HG02981 (cell line): ENCODE measurements at regions not wholly inside any gene's neighbourhood (a gene's known extent, or its start where the extent isn't known, plus 50 kb on each side); places are given as distances from the start of the nearest gene placed in this dataset.
"Not testable (repeated sequence)": the region's sequence is repeated elsewhere in the genome, so short reads cannot be mapped to it uniquely, and the experiment has no call there.

Source experiments
- ATAC-seq: cut with Tn5 transposase; IDR thresholded peaks from one replicate; pipeline ENCODE4 v1.9.1; 2021; ENCODE audit warnings: mild to moderate bottlenecking, moderate library complexity; ENCODE audit not compliant: unreplicated experiment

GRCh38 chr4:159410076-159410777, 307.3 kb downstream of the RAPGEF2 start:
- no peak for ATAC-seq

DNA sequence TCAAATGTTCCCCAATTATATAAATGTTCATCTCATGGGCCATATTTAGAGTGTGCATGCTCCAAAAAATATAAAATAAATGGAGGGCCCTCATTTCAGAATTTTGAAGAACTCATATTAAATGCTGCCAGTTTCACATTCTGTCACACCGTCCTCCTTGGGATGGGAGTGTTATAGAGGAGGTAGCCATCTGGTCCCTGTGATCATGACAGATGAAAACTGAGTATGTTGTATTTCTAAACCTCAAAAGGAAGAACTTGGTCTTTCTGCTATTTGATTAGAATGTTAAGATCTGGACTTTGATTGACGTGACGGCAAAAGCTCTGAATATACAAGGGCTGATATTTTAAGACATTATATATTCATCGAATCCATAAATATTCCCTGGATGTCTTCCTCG, 308.0 kb downstream of the RAPGEF2 start:
- no peak for ATAC-seq

- no peak for ATAC-seq
Observed at GRCh38 chr4:159413306-159413943, 310.5 kb downstream of the RAPGEF2 start.

- no peak for ATAC-seq
Observed at GRCh38 chr4:159414305-159414704, 311.4 kb downstream of the RAPGEF2 start.

DNA sequence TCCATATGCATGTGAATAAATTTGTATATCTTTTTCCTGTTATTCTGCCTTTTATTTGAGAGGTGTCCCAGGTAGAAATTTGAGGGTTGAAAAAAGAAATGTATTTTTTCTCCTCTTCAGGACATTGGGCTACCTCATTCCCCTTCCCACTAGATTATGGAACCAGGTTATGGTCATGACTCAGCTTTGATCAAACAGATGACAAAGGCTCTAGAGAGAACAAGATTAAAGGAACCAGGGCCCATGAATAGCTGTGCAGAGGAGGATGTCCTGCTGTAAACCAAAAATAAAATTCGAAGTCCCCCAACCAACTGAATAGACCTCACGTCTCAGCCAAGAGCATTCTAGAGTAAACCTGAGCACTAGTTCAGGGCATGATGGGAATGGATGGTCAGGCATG, 313.2 kb downstream of the RAPGEF2 start:
- ATAC-seq, result no peak

DNA sequence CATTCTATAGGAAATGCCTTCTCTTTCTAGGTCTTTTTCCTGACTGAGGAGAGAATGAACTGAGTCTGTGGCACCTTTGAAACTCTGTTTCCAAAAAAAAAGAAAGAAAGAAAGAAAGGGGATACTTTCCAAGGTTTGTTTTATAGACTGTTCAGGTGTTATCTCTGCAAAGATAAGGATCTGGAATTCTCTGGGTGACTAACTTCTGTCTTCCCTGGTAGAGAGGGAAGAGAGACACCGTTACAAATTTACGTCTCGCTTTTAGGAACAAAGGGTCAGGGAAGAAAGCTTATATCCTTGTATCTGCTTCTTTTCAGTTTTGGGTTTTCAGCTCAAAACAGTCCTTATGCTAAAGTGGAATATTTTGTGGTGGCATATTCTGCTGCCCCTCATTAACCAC, 314.1 kb downstream of the RAPGEF2 start:
- no peak for ATAC-seq

DNA sequence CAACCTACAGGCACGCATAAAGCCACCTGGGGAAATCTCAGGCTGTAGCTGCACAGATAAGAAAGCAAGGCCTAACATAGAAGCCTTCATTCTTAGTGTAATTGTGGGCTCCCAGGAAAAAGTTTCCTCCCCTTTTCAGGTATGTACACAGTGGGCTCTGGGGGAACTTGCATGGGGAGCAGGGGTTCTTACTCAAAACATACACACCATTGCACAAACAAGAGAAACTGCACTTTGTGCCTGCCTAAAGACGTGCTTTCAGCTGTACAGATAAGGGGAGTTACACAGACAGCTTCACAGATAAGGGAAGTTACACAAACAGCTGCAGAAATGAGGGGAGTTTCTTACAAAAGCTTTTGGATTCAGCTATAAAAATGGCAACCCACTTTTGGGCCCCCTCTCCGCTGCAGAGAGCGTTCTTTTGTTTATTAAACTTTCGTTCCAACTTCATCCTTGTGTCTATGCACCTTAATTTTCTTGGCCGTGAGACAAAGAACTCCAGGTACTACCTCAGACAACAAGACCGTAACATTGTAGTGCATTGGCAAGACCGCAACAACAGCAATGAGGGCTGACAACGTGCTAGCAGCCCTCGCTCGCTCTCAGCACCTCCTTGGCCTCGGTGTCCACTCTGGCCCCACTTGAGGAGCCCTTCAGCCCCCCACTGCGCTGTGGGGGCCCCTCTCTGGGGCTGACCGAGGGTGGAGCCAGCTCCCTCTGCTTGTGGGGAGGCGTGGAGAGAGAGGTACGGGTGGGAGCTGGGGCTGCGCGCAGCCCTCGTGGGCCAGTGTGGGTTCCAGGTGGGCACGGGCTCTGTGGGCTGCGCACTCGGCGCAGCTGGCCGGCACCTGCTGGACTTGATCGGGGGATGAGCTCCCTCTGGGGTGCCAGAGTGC, 317.5 kb downstream of the RAPGEF2 start:
- no peak for ATAC-seq

- not testable (repeated sequence) for ATAC-seq
Observed at GRCh38 chr4:159421058-159421419, 318.2 kb downstream of the RAPGEF2 start.

GRCh38 chr4:159422019-159422418, 319.1 kb downstream of the RAPGEF2 start:
- ATAC-seq, result no peak

DNA sequence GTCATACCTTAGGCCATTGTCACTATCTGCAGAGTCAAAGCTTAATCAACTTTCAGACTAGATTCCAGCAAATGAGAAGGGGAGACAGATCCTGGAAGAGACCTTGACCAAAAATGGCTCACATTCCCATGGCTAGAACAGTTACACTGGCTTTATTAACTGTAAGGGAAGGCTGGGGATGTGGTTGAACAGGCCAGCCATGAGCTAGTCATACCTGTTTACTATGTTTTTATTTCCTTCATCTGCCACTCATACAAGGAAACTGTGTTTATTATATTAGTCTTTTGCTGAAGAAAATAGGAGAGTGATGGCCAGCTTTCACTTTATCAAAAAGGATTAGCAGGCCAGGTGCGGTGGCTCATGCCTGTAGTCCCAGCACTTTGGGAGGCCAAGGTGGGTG, 319.7 kb downstream of the RAPGEF2 start:
- ATAC-seq, result no peak

- no peak for ATAC-seq
Observed at GRCh38 chr4:159425737-159426305, 322.9 kb downstream of the RAPGEF2 start.

- ATAC-seq, result no peak
Observed at GRCh38 chr4:159428293-159428692, 325.4 kb downstream of the RAPGEF2 start.

GRCh38 chr4:159428975-159429692, 326.3 kb downstream of the RAPGEF2 start:
- ATAC-seq, result no peak

- ATAC-seq, result no peak
Observed at GRCh38 chr4:159429693-159430035, 326.8 kb downstream of the RAPGEF2 start.

DNA sequence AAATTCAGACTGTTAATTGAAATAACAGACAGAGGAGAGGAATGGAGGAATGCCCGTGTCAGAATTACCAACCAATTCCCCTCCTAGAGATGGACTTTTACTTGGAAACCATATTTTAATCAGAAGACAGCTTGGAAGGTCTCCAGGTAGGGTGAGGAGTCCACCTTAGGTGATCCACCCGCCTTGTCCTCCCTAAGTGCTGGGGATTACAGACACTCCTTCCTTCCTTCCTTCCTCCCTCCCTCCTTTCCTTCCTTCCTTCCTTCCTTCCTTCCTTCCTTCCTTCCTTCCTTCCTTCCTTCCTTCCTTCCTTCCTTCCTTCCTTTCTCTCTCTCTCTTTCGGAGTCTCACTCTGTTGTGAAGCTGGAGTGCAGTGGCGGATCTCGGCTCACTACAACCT, 328.0 kb downstream of the RAPGEF2 start:
- no peak for ATAC-seq

DNA sequence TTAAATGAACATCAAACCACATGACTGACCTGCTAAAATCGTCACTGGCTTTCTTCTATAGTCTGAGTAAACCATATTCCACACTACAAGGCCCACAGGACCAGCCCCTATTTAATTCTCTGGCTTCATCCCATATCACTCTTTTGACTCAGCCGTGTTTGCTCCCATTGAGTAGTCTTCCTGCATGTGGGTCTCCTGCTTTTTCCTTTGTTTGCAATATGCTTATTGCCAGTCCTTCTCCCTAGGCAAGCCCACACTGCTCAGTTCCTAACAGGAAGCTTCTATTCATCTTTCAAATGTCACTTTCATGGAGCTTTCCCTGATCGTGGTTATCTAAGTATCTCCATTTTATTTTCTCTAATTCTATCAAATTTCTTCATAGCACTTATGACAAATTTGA, 329.6 kb downstream of the RAPGEF2 start:
- ATAC-seq, result no peak

DNA sequence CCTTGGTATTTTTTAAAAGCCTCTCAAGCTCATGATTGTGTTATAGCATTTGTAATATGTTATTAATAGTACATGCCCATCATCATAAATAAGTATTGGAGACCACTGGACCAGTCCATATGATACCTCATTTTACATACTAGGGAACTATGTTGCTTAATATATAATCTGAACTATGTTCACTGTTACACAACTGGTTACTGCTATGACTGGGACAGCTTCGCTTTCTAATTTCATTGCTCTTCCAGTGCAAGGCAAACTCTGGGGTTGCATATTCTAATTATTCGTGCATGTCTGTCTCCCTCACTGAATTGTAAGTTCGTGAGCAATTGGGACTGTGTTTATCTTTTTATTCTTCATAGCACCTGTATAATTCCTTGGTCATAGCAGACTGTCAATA, 330.5 kb downstream of the RAPGEF2 start:
- ATAC-seq, result no peak

DNA sequence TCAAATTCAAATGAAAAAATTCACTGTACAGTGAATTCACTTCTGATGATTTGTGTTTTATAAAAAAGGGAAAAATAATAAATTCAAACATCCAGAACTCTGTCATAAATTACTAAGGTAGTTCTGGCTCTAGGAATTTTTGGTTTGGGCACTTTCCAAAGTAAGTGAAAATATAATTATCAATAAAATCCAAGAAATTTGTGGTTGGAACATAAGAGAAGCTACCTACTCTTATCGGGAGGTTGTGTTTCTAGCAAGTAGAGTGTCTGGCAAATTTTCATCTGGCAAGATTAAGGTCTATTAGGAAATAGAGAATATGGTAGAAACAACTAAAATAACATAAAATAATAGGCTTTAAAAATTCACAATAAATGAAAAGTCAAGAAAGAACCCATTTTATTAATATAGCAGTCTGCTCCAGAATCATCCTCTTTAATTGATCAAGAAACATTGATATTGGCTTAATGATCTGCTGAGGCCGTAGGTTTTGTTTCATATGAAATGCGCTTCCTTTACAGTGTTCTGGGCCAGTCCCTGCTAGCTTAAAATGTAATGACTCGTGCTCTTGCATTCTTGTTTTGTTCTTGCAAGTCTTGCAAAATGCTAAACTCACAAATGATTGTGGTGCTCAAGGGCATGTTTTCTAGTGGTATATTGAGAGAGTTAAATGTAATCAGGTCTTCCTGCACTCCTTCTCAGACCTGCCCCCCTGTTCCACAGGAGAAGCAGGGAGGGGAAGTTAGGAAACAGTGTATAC, 331.4 kb downstream of the RAPGEF2 start:
- no peak for ATAC-seq

DNA sequence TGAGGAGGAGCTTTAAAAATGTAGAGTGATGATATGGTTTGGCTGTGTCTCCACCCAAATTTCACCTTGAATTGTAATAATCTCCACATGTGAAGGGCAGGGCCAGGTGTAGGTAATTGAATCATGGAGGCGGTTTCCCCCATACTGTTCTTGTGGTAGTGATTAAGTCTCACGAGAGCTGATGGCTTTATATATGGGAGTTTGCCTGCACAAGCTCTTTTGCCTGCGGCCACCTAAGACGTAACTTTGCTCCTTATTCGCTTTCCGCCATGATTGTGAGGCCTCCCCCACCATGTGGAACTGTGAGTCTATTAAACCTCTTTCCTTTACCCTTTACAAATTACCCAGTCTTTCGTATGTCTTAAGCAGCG, 332.0 kb downstream of the RAPGEF2 start:
- no peak for ATAC-seq

GRCh38 chr4:159435561-159436023, 332.7 kb downstream of the RAPGEF2 start:
- no peak for ATAC-seq
